Mesenteric fat pad (tissue), 1 donor: ENCODE measurements at regions not wholly inside any gene's neighbourhood (a gene's known extent, or its start where the extent isn't known, plus 50 kb on each side); places are given as distances from the start of the nearest gene placed in this dataset.
A peak's percentile ranks its signal among the peaks of the same experiment; 100 is the strongest.

Source experiments
- DNase-seq: peaks from one replicate; pipeline ENCODE4 v3.0.0-alpha.2; 2020; ENCODE audit warnings: low spot score
- donor health status: DM: yes; HTN: yes; CAD: no.

DNA sequence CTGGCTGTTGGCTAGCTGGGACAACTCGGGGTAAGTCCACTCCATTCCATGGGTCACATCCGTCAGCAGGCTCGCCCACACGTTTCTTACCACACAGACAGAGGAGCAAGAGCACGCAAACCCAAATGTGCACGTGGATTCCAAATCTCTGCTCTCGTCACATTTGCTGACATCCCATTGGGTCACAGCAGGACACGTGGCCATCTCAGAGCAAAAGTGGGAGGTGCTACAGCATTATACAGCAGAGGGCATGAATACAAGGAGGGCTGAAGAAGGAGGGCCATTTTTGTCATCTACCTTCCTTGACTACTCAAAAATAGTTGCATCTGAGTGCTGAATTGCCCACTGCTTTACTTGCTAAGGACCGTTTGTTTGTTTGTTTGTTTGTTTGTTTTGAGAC is 84.7 kb downstream of the RBBP6 start:
- DNase-seq = no peak

GRCh38 chr16:24626256-24626655 is 86.9 kb downstream of the RBBP6 start:
- no peak for DNase-seq

DNA sequence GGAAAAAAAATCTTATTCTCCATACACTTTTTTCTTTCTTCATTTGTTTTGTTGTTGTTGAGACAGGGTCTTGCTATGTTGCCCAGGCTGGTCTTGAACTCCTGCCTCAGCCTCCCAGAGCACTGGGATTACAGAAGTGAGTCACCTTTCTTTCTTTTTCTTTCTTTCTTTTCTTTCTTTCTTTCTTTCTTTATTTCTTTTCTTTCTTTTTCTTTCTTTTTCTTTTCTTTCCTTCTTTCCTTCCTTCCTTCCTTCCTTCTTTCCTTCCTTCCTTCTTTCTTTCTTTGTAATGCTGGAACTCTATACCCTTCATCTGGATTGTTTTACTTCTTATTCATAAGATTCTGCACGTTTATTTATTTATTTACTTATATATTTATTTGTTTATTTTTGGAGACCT is 94.5 kb upstream of the TNRC6A start:
- no peak for DNase-seq

- DNase-seq = no peak
These were observed 93.4 kb upstream of the TNRC6A start for GRCh38 chr16:24635900-24636610.

GRCh38 chr16:24639769-24640168 is 89.7 kb upstream of the TNRC6A start:
- no peak for DNase-seq

DNA sequence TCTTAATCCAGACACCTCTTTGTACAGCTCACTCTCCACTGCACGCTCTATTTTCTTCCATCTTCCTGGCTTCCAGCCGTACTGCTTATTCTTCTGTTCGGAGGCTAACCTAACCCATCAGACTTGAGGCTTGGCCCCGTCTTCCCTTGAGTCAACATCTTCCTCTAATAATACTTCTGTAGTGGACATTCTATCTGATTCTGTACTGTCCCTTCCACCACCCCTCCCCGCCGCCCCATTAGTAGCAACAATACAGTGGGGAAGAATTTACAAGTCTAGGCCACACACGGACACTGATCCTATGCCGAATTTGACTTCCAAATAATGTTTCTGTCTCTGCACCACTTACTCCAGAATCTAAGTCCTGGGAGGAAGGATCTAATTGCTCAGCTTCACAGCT is 86.0 kb upstream of the TNRC6A start:
- no peak for DNase-seq

- DNase-seq = no peak
These were observed 83.5 kb upstream of the TNRC6A start for GRCh38 chr16:24645739-24646645.

GRCh38 chr16:24646646-24646995 is 82.8 kb upstream of the TNRC6A start:
- no peak for DNase-seq

DNA sequence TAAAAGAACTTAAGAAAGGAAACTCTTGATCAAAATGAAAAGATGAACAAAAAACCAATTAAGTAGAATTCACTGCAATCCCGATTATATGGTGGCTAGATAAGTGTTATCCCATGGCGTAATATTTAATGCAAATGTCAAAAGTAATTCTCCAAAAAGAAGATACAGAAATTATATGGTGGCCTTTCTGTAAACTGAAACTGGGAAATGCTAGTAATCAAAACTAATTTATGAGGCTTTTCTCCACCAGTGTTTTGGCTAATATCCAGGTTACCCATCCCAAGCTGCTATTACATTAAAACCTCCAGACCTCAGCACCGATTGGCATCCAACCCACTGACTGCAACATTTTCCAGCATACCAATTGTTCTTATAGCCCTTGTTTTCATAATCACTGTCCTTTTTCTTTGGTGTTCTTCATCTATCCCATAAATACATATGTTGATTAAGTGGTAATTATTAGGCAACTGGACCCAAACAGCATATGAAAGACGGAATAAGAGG is 77.2 kb upstream of the TNRC6A start:
- DNase-seq = no peak

- DNase-seq = no peak
These were observed 76.6 kb upstream of the TNRC6A start for GRCh38 chr16:24652803-24653202.

- DNase-seq = peak; percentile 41
These were observed 75.7 kb upstream of the TNRC6A start for GRCh38 chr16:24653725-24654124.

GRCh38 chr16:24665942-24666341 is 63.5 kb upstream of the TNRC6A start:
- DNase-seq = peak; percentile 30

DNA sequence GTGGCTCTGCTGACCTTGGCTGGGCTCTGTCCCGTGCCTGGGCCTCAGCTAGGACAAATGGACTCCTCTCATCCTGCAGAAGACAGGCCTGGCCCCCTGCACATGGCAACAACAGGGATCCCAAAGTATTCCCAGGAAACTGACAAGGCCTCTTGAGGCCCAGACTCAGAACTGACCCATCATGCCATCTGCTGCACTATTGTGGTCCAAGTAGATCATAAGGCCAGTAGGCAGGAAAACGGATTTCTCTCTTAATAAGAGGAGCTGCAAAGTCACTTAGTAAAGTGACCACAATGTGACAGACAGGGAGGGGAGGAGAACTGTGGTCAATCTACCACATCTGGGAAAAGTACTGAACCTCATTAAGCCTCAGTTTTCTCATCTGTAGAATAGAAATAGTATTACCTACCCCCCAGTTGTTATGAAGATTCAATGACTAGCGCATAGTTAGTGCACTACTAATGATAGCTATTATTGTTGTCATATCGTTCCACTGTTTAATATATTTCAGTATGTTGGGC is 62.1 kb upstream of the TNRC6A start:
- DNase-seq = peak; percentile 69

DNA sequence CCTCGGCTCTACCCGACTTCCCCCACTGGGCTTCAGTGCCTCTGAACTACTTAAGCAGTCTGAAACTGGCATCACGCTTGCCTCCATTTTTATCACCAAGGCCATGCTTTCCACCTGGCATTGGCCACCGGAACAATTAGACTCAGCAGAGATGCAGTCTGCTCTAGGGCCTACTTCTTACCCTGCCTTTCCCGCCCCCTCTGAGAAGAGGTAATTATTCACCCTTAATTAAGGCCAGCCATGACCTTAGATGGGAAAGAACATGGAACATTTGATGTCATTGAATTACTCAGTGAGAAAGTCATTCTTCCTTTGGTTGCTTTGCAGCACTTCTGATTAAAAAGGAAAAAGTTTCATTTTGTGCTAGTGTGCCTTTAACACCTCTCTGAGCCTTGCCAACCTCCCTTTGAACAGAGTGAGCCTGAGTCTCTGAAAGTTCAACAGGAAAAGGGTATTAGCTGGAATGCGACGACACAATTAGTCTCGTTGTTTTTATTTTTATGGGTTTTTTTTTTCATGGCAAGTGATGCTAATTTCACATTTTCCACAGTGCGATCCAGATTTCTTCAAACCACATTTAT is 60.9 kb upstream of the TNRC6A start:
- peak; percentile 57 for DNase-seq

DNA sequence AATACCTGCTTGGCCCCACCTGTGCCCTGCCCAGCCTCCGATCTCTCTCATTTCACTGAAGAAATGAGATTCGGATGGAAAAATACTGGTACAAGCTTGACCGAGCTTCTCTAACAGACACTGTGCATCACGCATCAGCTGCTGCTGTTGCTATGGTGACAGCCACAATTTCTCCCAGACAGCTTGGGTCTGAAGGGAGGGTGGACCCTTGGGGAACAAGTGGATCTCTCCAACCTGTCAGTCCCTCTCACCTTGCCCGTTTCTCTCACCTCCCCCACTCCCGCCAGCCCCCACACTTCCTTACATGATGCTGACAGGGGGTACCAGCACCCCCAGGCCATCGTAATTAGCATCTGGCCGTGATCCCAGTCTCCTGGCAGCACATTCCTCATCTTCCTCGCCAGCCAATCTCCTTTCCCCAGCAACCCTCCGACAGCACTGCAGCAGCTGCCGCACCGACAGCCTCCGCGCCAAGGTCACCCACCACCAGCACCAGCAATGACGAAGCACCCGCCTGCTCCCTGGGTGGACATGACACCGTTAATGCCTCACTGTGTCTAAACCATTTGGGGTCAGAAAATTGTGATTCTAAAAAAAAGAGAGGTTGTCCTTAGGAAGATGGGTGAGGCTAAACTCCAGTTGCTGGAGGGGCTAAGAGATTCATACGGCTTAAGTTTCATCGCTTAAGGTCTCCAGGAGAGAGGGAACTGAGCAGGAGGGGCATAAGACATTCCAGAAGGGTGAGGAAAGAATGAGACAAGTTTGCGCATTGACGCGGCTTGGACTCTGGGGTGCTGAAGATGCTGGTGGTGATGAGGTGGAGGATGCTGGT is 58.6 kb upstream of the TNRC6A start:
- peak; percentile 87 for DNase-seq

- DNase-seq = peak; percentile 9
These were observed 57.9 kb upstream of the TNRC6A start for GRCh38 chr16:24671455-24671954.

DNA sequence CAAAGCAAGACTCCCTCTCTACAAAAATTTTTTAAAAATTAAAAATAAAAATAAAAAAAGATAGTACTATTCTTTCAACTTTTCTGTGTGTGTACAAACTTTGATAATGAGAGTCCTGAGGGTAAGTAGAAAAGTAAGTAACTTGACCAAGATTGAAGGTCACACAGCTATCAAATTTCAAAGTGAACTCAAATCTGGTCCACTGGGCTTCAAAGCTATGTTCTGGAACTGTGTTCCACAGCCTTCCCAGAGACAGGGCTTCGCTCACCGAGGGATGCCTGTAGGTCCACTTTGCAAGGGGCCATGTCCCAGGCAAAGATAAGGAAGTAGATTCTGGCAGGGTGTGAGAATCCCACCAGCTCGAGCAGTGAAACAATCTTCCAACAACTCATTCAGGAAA is 56.3 kb upstream of the TNRC6A start:
- DNase-seq = peak; percentile 24

DNA sequence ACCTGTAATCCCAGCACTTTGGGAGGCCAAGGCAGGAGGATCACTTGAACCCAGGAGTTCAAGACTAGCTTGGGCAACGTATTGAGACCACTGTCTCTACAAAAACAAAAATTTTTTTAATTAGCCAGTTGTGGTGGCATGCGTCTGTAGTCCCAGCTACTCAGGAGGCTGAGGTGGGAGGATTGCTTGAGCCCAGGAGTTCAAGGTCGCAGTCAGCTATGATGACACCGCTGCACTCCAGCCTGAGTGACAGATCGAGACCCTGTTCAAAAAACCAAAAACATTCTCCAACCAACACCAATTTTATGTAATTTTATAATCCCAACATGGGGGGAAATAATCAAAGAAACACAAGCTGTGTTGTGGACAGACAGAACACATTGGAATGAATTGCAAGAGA is 54.6 kb upstream of the TNRC6A start:
- DNase-seq = peak; percentile 12

- no peak for DNase-seq
These were observed 52.1 kb upstream of the TNRC6A start for GRCh38 chr16:24677388-24677787.
